HG03159 (cell line): ENCODE measurements at regions not wholly inside any gene's neighbourhood (a gene's known extent, or its start where the extent isn't known, plus 50 kb on each side); places are given as distances from the start of the nearest gene placed in this dataset.

Experiments
- ATAC-seq: cut with Tn5 transposase; IDR thresholded peaks from one replicate; pipeline ENCODE4 v1.9.1; 2021; ENCODE audit warnings: mild to moderate bottlenecking, moderate library complexity; ENCODE audit not compliant: unreplicated experiment

- ATAC-seq: no peak
These were observed 392.3 kb downstream of the OMA1 start for GRCh38 chr1:58154256-58154655.

GRCh38 chr1:58152697-58153096 is 393.8 kb downstream of the OMA1 start:
- ATAC-seq: no peak

- ATAC-seq: no peak
These were observed 397.2 kb downstream of the OMA1 start for GRCh38 chr1:58149271-58149812.

- no peak for ATAC-seq
These were observed 401.7 kb downstream of the OMA1 start for GRCh38 chr1:58144698-58145270.

GRCh38 chr1:58143972-58144697 is 402.4 kb downstream of the OMA1 start:
- no peak for ATAC-seq

- ATAC-seq: no peak
These were observed 410.1 kb downstream of the OMA1 start for GRCh38 chr1:58136387-58136786.

GRCh38 chr1:58135821-58136321 is 410.7 kb downstream of the OMA1 start:
- no peak for ATAC-seq

GRCh38 chr1:58133562-58133961 is 413.0 kb downstream of the OMA1 start:
- ATAC-seq: no peak

- ATAC-seq: no peak
These were observed 423.5 kb downstream of the OMA1 start for GRCh38 chr1:58123051-58123450.

GRCh38 chr1:58119971-58120370 is 426.6 kb downstream of the OMA1 start:
- no peak for ATAC-seq

- no peak for ATAC-seq
These were observed 430.2 kb downstream of the OMA1 start for GRCh38 chr1:58116284-58116683.

- ATAC-seq: no peak
These were observed 436.8 kb downstream of the OMA1 start for GRCh38 chr1:58109646-58110200.

GRCh38 chr1:58108783-58109182 is 437.7 kb downstream of the OMA1 start:
- ATAC-seq: no peak

- no peak for ATAC-seq
These were observed 438.6 kb downstream of the OMA1 start for GRCh38 chr1:58107943-58108342.

- ATAC-seq: peak; percentile 85
These were observed 441.6 kb downstream of the OMA1 start for GRCh38 chr1:58104960-58105359.

- no peak for ATAC-seq
These were observed 449.8 kb downstream of the OMA1 start for GRCh38 chr1:58096714-58097113.

GRCh38 chr1:58095183-58095582 is 451.3 kb downstream of the OMA1 start:
- no peak for ATAC-seq

- no peak for ATAC-seq
These were observed 452.3 kb downstream of the OMA1 start for GRCh38 chr1:58094221-58094620.

- no peak for ATAC-seq
These were observed 455.9 kb downstream of the OMA1 start for GRCh38 chr1:58090640-58091039.

- no peak for ATAC-seq
These were observed 456.5 kb downstream of the OMA1 start for GRCh38 chr1:58089898-58090534.

GRCh38 chr1:58084266-58084665 is 462.3 kb downstream of the OMA1 start:
- ATAC-seq: no peak

- no peak for ATAC-seq
These were observed 463.9 kb downstream of the OMA1 start for GRCh38 chr1:58082596-58082995.
